ENCODE measurements at regions not wholly inside any gene's neighbourhood (a gene's known extent, or its start where the extent isn't known, plus 50 kb on each side); places are given as distances from the start of the nearest gene placed in this dataset.

DNA sequence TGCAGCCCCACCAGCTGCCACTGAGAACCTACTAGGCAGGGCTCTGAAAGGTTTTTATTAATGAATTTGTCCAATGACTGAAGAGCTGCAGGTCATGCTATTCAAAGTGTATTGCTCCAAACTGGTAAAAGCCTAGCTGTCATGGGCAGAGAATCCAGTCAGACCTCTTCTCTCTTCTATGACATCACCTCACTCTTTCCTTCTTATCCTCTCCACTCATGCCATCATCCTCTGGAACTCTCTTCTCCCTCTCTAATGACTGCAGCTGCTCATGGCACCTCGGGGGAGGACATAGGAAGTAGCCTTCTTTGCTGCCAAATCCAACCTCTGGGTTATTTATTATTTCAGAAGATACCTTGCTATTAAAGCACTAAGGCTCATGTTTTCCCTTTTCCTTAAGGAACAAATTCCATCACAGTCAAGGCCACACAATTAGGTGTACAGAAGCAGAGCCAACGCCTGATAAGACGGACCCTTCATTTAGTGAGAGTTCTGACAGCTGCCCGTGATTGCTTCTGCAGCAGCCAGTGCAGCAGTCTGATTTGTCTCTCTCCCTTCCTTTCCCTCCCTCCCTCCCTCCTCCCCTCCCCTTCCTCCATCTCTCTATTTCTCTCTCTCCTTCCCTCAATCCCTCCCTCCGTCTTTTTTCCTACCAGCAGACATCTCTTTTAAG lies 87.0 kb upstream of the ONECUT1 start:
- TF ChIP-seq POLR2A (IDR thresholded peaks at IDR 0.05): no peak
- TF ChIP-seq, protein P1, sequence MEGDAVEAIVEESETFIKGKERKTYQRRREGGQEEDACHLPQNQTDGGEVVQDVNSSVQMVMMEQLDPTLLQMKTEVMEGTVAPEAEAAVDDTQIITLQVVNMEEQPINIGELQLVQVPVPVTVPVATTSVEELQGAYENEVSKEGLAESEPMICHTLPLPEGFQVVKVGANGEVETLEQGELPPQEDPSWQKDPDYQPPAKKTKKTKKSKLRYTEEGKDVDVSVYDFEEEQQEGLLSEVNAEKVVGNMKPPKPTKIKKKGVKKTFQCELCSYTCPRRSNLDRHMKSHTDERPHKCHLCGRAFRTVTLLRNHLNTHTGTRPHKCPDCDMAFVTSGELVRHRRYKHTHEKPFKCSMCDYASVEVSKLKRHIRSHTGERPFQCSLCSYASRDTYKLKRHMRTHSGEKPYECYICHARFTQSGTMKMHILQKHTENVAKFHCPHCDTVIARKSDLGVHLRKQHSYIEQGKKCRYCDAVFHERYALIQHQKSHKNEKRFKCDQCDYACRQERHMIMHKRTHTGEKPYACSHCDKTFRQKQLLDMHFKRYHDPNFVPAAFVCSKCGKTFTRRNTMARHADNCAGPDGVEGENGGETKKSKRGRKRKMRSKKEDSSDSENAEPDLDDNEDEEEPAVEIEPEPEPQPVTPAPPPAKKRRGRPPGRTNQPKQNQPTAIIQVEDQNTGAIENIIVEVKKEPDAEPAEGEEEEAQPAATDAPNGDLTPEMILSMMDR (IDR thresholded peaks at IDR 0.05): no peak
